ENCODE measurements at regions not wholly inside any gene's neighbourhood (a gene's known extent, or its start where the extent isn't known, plus 50 kb on each side); places are given as distances from the start of the nearest gene placed in this dataset.

GRCh38 chr2:215787025-215787424 is 226.3 kb downstream of the MREG start (continued):
- no peak for TF ChIP-seq BCL11A (IDR thresholded peaks at IDR 0.05; ENCODE audit: low read depth in 2 of 2, low read length in 2 of 2)
- no peak for TF ChIP-seq TBP (IDR thresholded peaks at IDR 0.05; ENCODE audit: low read depth, low read length)
- TF ChIP-seq MAFK (IDR thresholded peaks at IDR 0.05; ENCODE audit: low read depth, low read length): no peak
- no peak for TF ChIP-seq E2F6 (IDR thresholded peaks at IDR 0.05)
- TF ChIP-seq JUN (IDR thresholded peaks at IDR 0.05; ENCODE audit: low read depth, low read length): no peak
- TF ChIP-seq SIRT6 (IDR thresholded peaks at IDR 0.05; ENCODE audit: low read length): no peak
- TF ChIP-seq, protein P1, sequence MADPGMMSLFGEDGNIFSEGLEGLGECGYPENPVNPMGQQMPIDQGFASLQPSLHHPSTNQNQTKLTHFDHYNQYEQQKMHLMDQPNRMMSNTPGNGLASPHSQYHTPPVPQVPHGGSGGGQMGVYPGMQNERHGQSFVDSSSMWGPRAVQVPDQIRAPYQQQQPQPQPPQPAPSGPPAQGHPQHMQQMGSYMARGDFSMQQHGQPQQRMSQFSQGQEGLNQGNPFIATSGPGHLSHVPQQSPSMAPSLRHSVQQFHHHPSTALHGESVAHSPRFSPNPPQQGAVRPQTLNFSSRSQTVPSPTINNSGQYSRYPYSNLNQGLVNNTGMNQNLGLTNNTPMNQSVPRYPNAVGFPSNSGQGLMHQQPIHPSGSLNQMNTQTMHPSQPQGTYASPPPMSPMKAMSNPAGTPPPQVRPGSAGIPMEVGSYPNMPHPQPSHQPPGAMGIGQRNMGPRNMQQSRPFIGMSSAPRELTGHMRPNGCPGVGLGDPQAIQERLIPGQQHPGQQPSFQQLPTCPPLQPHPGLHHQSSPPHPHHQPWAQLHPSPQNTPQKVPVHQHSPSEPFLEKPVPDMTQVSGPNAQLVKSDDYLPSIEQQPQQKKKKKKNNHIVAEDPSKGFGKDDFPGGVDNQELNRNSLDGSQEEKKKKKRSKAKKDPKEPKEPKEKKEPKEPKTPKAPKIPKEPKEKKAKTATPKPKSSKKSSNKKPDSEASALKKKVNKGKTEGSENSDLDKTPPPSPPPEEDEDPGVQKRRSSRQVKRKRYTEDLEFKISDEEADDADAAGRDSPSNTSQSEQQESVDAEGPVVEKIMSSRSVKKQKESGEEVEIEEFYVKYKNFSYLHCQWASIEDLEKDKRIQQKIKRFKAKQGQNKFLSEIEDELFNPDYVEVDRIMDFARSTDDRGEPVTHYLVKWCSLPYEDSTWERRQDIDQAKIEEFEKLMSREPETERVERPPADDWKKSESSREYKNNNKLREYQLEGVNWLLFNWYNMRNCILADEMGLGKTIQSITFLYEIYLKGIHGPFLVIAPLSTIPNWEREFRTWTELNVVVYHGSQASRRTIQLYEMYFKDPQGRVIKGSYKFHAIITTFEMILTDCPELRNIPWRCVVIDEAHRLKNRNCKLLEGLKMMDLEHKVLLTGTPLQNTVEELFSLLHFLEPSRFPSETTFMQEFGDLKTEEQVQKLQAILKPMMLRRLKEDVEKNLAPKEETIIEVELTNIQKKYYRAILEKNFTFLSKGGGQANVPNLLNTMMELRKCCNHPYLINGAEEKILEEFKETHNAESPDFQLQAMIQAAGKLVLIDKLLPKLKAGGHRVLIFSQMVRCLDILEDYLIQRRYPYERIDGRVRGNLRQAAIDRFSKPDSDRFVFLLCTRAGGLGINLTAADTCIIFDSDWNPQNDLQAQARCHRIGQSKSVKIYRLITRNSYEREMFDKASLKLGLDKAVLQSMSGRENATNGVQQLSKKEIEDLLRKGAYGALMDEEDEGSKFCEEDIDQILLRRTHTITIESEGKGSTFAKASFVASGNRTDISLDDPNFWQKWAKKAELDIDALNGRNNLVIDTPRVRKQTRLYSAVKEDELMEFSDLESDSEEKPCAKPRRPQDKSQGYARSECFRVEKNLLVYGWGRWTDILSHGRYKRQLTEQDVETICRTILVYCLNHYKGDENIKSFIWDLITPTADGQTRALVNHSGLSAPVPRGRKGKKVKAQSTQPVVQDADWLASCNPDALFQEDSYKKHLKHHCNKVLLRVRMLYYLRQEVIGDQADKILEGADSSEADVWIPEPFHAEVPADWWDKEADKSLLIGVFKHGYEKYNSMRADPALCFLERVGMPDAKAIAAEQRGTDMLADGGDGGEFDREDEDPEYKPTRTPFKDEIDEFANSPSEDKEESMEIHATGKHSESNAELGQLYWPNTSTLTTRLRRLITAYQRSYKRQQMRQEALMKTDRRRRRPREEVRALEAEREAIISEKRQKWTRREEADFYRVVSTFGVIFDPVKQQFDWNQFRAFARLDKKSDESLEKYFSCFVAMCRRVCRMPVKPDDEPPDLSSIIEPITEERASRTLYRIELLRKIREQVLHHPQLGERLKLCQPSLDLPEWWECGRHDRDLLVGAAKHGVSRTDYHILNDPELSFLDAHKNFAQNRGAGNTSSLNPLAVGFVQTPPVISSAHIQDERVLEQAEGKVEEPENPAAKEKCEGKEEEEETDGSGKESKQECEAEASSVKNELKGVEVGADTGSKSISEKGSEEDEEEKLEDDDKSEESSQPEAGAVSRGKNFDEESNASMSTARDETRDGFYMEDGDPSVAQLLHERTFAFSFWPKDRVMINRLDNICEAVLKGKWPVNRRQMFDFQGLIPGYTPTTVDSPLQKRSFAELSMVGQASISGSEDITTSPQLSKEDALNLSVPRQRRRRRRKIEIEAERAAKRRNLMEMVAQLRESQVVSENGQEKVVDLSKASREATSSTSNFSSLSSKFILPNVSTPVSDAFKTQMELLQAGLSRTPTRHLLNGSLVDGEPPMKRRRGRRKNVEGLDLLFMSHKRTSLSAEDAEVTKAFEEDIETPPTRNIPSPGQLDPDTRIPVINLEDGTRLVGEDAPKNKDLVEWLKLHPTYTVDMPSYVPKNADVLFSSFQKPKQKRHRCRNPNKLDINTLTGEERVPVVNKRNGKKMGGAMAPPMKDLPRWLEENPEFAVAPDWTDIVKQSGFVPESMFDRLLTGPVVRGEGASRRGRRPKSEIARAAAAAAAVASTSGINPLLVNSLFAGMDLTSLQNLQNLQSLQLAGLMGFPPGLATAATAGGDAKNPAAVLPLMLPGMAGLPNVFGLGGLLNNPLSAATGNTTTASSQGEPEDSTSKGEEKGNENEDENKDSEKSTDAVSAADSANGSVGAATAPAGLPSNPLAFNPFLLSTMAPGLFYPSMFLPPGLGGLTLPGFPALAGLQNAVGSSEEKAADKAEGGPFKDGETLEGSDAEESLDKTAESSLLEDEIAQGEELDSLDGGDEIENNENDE (IDR thresholded peaks at IDR 0.05; ENCODE audit: insufficient replicate concordance, low read length): no peak
- TF ChIP-seq KDM4A (IDR thresholded peaks at IDR 0.05; ENCODE audit: low read depth, low read length, severe bottlenecking): no peak

Data from H1 (cell line).